NB4 (cell line): ENCODE measurements at regions not wholly inside any gene's neighbourhood (a gene's known extent, or its start where the extent isn't known, plus 50 kb on each side); places are given as distances from the start of the nearest gene placed in this dataset.

ENCODE experiments used
- CTCF ChIP-seq: IDR thresholded peaks from one replicate; pipeline ENCODE4 v1.5.1; 2012; ENCODE audit warnings: low read depth, low read length
- MAX ChIP-seq: IDR thresholded peaks from 2 replicates; pipeline ENCODE4 v1.6.1; 2011; ENCODE audit warnings: low read depth, low read length
- MYC ChIP-seq: IDR thresholded peaks from 2 replicates; pipeline ENCODE4 v1.6.1; 2011; ENCODE audit warnings: low read depth, low read length
- POLR2A ChIP-seq: IDR thresholded peaks from 2 replicates; pipeline ENCODE4 v1.6.1; 2011; ENCODE audit warnings: mild to moderate bottlenecking; ENCODE audit not compliant: insufficient read length; ENCODE audit errors: extremely low read depth

- no peak for TF ChIP-seq POLR2A
- no peak for TF ChIP-seq CTCF
- TF ChIP-seq MAX = no peak
- TF ChIP-seq MYC = no peak
Measured at GRCh38 chr3:127043731-127044510, 61.0 kb downstream of the PLXNA1 start.
